ENCODE measurements at regions not wholly inside any gene's neighbourhood (a gene's known extent, or its start where the extent isn't known, plus 50 kb on each side); places are given as distances from the start of the nearest gene placed in this dataset.

DNA sequence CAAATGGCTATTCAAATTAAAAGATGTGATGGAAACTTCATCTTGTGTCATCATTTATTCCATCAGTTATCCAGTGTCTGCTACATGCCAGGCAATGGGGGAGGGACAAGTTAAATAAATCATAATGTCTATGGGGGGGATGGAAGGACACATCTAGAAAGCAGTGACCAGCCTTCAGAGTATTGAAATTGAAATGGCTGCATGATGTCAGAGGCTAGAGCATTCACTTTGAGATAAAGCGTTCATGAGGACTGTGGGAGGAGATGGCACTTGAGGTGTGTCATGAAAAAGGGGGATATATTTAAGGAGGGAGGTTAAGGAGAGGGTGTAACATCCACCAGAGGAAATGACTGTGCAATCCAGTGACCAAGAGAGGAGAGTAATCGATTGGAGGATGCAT is 50.6 kb downstream of the SLIT2 start:
- no peak for DNase-seq

DNA sequence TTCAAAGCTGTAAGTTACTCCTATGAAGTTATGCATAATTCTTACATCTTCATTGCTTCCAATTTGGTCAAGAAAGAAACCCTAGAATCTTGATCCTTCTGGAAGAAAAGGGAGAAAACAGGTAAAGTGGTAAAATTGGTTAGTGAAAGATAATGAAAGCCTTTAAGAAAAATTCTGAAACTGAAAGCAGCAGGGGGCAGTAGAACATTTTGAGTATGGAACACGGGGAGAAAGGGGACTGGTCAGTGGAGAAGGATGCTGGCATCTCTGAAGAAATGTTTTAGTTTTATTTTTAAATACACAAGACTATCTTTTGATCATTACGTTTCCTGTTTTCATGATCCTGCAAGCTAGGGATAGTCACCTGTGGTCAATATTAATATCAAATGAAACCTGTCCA is 54.3 kb downstream of the SLIT2 start:
- DNase-seq = peak; percentile 56

DNA sequence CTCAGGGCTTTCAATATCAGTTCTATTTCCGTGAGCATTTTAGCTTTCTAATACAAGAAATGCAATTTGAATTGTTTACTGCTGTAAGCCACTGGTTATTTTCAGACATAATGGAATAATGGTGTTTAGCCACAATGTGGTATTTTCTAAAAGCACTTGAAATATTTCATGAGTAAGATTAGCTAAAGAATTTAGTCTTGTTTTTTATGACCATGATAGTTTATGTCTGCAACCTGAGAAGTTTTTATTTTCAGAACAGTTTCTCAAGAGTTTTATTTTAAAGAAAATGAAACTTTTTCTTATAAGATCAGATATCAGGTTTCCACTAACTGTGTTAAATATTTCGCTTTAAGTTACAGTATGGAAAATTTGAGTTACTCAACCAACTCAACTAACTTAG is 60.2 kb downstream of the SLIT2 start:
- no peak for DNase-seq

DNA sequence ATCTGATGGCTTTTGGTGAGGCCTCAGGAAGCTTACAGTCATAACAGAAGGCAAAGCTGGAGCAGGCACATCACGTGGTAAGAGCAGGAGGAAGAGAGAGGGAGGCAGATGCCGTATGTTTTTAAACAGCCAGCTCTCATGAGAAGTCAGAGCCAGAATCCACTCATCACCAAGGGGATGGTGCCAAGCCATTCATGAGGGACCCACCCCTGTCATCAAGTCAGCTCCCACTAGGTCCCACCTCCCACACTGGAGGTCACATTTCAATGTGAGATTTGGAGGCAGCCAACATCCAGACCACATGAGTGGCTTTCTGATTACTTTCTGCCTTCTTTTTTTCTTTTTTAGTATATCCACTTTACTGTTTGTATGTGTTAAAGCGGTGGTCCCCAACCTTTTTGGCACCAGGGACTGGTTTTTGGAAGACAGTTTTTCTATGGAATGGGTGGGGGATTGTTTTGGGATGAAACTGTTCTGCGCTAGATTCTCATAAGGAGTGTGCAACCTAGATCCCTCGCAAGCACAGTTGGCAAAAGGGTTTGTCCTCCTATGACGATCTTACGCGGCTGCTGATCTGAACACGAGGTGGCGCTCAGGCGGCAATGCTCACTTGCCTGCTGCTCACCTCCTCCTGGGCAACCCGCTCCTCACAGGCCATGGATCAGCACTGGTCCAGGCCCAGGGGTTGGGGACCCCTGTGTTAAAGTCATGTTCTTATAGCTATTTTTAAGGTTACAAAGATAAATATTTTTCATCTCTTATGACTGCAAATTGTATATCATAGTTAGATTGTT is 61.7 kb downstream of the SLIT2 start:
- DNase-seq = no peak

- DNase-seq = no peak
Observed at GRCh38 chr4:20317424-20317985, 65.8 kb downstream of the SLIT2 start.

DNA sequence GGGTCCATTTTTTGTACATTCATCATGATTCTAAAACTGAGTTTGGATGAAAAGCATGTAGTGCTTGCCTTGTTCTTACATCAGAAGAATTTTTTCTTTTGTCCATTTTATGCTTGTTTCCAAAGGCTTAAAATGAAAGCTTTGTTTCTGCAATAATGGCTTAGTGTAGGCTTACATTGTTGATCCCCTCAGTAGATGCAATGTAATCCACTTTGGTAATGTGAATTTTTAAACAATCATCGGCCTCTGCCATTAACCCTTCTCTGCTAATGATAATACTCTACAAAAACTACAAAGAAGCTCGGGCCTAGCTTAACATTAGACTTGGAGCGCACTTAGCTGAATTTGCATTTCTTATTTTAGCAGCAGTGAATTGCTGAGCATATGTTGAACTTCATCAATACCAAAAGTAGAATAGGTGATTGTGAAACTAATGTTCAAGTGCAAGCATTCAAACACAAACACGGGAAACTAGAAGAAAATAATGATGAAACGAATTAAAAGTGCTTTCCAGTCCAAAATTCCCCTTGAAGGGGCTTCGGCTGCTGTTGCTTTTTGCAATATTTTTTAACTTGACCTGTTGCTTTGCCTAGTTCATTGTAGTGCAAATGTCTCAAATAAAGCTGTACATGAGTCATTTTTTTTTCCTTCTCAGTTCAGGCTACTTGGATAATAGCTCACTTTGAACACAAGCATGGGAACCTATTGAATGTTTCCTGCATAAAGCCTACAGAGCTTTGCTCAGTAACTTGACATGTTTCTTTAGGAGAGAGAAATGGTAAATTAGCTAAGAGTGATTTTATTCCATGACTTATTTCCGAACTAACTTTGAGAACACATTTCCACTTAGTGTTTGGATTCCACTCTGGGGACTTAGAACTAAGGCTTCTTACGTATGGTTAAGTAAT is 66.5 kb downstream of the SLIT2 start:
- no peak for DNase-seq

DNA sequence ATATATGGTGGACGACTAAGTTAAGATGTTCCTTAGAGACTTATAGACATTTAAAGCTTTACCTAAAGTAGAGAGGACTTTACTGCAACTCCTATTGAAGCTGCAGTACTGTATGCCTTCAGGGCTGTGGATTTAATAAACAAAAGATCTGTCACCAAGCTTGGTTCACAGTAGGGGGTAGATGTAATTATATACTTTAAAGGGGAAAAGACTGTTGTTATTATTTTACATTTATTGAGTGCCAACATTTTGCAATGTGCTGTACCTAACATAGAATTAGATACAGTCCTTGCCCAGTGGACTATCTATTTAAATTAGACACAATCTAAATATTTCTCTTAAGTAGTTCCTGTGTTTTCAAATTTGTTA is 67.2 kb downstream of the SLIT2 start:
- no peak for DNase-seq

- peak; percentile 47 for DNase-seq
Observed at GRCh38 chr4:20319825-20320612, 68.3 kb downstream of the SLIT2 start.

GRCh38 chr4:20323991-20324390 is 72.3 kb downstream of the SLIT2 start:
- no peak for DNase-seq

GRCh38 chr4:20326460-20326859 is 74.8 kb downstream of the SLIT2 start:
- no peak for DNase-seq

DNA sequence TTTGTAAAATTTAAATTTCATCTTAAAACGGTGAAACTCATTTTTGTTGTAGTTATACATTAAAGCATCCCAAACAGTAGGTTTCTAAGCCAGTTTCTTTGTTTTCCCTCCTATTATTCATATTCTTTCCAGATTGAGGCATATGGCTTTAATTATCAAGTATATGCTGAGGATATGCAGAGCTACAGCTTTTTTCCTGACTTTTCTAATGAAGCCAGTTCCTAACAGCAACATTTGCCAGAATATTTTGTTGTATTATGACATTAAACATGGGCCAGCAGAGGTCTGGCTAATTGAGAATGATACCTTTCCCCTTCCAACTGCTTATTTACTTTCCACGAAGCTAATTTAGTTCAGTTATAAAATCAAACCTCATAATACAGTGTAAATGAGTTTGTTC is 75.3 kb downstream of the SLIT2 start:
- DNase-seq = no peak

DNA sequence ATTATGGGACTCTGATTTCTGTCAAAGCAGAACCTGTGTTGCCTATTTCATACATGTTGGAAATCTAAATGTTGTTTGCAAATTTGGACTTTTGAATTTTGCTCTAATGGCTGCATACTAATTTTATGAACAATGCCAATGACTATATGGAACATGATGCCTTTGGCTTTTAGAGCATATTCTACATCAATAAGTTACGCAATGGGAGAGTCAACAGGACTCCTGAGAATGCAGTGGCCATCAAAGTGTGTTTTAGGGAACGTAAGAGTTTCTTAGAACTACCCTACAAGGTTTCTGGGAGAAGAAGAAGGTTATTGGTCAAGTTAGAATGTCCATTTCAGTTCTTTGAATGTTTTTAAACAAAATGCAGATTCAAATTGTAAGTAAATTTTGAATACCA is 76.1 kb downstream of the SLIT2 start:
- no peak for DNase-seq

DNA sequence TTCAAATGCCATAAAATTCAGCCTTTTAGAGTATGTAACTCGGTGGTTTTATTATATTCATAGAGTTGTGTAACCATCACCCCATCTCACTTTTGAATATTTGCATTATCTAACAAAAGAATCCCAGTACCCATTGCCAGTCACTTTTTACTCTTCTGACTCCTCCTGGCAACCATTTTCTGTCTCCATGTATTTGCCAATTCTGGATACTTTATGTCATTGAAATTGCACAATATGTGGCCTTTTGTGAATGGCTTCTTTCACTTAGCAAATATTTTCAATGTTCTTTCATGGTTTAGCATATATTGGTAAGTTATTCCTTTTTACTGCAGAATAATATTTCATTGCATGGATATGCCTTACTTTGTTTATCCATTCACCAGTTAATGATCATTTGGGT is 79.9 kb downstream of the SLIT2 start:
- DNase-seq = no peak

DNA sequence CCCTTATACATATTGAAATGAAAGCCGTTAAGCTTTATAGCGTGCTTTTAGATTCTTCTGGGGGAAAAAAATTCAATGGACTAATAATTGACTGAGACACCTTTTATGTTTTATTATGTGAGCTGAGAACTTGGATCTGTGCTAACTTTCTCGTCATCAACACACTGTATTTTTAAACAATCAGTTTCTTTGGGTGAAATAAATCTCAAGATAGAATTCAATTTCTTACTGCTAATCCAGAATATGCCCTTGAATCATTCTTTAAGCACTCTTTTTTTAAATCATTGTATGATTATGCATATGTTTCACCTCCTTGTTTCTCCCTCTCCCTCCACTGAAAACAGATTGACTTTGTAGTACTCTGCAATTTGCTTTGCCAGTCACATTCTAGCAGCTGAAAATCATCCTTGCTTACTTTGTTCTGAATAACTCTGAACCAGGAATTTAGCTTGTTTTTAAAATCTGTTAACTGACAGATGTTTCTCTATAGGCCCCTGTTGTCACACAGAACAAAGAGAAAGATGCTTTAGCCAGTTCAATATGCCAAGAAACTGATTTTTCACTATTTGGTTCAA is 81.5 kb downstream of the SLIT2 start:
- DNase-seq = no peak

DNA sequence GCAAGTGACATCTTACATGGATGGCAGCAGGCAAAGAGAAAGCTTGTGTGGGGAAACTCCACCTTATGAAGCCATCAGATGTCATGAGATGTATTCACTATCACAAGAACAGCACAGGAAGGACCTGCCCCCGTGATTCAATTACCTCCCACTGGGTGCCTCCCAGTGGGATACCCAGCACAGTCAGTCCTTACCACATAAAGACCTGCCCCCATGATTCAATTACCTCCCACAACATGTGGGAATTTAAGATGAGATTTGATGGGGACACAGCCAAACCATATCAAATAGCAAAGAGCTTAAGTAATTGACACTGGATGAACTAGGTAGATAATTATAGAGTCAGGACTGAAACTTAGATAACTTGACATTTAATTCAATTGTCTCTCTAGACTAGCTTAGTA is 85.6 kb downstream of the SLIT2 start:
- no peak for DNase-seq

DNA sequence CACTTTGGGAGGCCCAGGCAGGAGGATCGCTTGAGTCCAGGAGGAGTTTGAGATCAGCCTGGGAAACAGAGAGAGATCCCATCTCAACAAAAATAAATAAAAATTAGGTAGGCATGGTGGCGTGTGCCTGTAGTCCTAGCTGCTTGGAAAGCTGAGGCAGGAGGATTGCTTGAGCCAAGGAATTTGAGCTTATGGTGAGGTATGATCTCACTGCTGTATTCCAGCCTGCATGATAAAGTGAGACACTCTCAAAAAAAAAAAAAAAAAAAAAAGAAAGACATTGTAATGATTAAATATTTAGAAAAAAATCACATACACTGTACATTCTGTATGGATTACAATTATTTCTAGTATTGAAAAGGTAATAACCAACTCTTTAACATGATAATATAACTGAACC is 87.1 kb downstream of the SLIT2 start:
- no peak for DNase-seq

DNA sequence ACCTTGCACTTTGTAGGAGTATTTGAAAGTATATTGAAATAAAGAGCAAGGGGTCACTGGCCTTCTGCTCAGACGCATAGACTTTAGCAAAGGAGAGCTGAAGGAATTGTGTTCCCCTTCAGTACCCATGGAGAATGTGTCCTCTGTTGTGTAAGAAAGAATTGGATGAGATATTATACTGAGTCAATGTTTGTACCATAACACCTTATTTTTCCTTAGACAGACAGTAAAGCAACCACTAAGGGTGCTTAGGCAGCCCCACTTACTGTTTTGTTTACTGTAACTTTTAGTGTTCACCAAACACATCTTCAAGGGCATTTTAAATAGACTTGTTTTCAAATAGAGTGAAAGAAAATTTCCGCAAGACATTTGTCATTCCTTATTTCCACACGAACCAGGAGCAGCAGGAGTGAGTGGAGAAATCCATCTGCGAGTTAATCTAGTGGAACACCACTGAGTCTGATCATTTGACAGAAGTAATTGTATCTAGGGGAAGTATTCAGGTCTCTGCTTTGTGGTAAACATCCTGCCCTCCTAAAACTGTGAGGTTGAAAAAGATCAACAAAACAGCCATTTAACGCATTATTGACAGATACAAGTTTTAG is 89.5 kb downstream of the SLIT2 start:
- no peak for DNase-seq

- DNase-seq = no peak
Observed at GRCh38 chr4:20347531-20347930, 95.8 kb downstream of the SLIT2 start.

DNA sequence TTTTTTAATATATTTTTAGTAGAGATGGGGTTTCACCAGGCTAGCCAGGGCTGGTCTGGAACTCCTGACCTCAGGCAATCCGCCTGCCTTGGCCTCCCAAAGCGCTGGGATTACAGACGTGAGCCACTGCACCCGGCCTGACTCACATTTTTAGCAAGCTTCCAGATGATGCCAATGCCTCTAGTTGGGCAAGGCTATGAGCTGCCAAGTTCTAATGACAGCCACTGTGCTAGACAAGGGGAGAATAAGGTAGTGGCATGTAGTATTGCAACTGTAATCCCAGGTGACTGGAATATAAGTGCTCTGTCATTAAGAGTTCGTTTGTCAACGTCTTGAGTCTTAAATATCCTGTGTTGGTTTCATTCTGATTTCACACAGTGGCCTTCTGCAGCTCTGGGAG is 96.7 kb downstream of the SLIT2 start:
- DNase-seq = no peak

DNA sequence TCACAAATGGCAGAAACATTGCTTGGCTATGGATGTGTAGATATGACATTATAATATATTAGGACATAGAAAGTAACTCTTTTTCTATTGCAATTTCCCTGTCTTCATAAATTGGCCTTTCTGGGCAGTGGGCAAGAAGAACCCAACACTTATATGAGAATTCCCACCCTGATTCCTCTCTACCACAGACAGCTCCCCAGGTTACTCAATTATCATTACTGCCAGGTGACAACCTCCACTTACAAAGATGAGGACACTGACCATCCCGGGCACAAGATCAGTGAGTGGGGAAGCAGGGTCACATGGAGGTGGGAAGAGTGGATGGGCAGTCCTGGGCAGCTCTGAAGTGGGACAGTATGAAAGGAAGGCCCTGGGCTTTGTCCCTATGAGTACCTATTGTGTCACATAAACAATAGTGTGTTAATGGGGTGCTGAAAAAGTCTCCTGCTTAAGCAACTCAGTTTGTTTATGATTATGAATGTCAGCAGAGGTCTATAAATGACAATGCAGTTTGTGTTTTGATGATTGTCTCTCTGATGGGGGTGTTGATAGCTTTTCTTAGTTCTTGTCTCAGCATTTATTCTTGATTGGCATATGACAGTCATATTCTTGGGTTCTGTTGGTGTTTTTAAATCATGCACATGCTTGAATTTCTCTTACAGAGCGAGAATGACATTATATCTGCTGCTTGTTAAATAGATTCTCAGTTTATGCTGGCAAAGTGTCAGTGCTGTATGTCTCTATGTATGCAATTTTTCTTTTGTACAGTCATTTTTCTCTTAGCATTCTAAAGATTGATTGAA is 99.9 kb downstream of the SLIT2 start:
- DNase-seq = no peak

DNA sequence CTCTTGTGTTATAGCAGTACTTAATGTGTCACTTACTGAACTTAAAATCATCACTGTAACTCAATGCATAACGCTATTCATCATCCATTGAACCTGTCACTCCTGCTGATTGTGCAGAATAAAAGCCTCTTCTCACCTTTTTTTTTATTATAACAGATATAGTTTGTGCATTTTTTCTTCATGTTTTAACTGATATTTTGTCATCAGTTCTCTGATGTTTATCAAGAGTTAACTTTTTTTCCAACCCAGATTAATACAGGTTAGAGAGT is 100.4 kb downstream of the SLIT2 start:
- no peak for DNase-seq

GRCh38 chr4:20353646-20354045 is 101.9 kb downstream of the SLIT2 start:
- DNase-seq = no peak

Measured in OCI-M1 (cell line).